Keratinocyte (primary cell): ENCODE measurements at regions not wholly inside any gene's neighbourhood (a gene's known extent, or its start where the extent isn't known, plus 50 kb on each side); places are given as distances from the start of the nearest gene placed in this dataset.

Experiments
- CTCF ChIP-seq, 3 experiments: IDR thresholded peaks in 1 of 3; conservative IDR thresholded peaks in 1 of 3; optimal IDR thresholded peaks in 1 of 3; 2 replicates in 2 of 3; 3 replicates in 1 of 3; pipeline versions ENCODE3 to v1.5.1; 2011; ENCODE audit warnings: low read length in 3 of 3, mild to moderate bottlenecking in 3 of 3, moderate library complexity in 2 of 3, control low read depth in 1 of 3, inconsistent platforms in 1 of 3; ENCODE audit not compliant: insufficient read depth in 2 of 3; ENCODE audit errors: extremely low read depth in 1 of 3
- EZH2 ChIP-seq: IDR thresholded peaks from one replicate; pipeline ENCODE4 v1.6.1; 2012; ENCODE audit warnings: inconsistent platforms, mild to moderate bottlenecking, low read length, moderate library complexity

GRCh38 chr3:67808906-67809305 is 154.5 kb upstream of the SUCLG2 start:
- TF ChIP-seq EZH2: no peak
- TF ChIP-seq CTCF (optimal IDR thresholded peaks at IDR 0.05 in 1 of 3, IDR thresholded peaks at IDR 0.05 in 1 of 3, conservative IDR thresholded peaks at IDR 0.05 in 1 of 3; ENCODE audit: extremely low read depth in 1 of 3, insufficient read depth in 2 of 3, low read length in 3 of 3): no peak
